Thoracic aorta (tissue), 2 donors: ENCODE measurements at regions not wholly inside any gene's neighbourhood (a gene's known extent, or its start where the extent isn't known, plus 50 kb on each side); places are given as distances from the start of the nearest gene placed in this dataset.

Source experiments
- ATAC-seq: fragments of 150-250 bp; one replicate; pipeline ENCODE4 v1.8.0; 2017; ENCODE audit warnings: low read depth; ENCODE audit not compliant: insufficient number of reproducible peaks, low FRiP score
- DNase-seq: peaks from one replicate; pipeline ENCODE4 v3.0.0-alpha.2; 2020; ENCODE audit warnings: low spot score
- H3K27ac ChIP-seq, 2 donors: fragments of 200-600 bp; sonication (generic); 1 replicate in 1 of 2; 2 replicates in 1 of 2; pipeline ENCODE4 v1.5.1; 2016; ENCODE audit warnings: mild to moderate bottlenecking in 2 of 2, moderate library complexity in 2 of 2
- H3K27me3 ChIP-seq: fragments of 200-600 bp; sonication (generic); replicated peaks from 2 replicates; pipeline ENCODE4 v1.6.0; 2016; ENCODE audit warnings: mild to moderate bottlenecking; ENCODE audit not compliant: insufficient read depth
- H3K36me3 ChIP-seq: fragments of 200-600 bp; sonication (generic); one replicate; pipeline ENCODE4 v1.5.1; 2016
- H3K4me1 ChIP-seq, 2 donors: fragments of 200-600 bp; sonication (generic); 1 replicate in 1 of 2; 2 replicates in 1 of 2; pipeline versions ENCODE4 v1.5.1 to v1.6.0; 2016; ENCODE audit warnings: low read depth in 2 of 2, mild to moderate bottlenecking in 1 of 2; ENCODE audit not compliant: control insufficient read depth in 1 of 2
- H3K4me3 ChIP-seq: fragments of 200-600 bp; sonication (generic); 2 replicates; pipeline ENCODE4 v1.5.1; 2016; ENCODE audit warnings: mild to moderate bottlenecking
- H3K9me3 ChIP-seq: fragments of 200-600 bp; sonication (generic); 2 replicates; pipeline ENCODE4 v1.5.1; 2016
- TF ChIP-seq, protein P1 (sequence below): fragments of 200-600 bp; sonication (generic); IDR thresholded peaks from one replicate; pipeline ENCODE4 v1.5.1; 2019; ENCODE audit warnings: antibody characterized with exemption

DNA sequence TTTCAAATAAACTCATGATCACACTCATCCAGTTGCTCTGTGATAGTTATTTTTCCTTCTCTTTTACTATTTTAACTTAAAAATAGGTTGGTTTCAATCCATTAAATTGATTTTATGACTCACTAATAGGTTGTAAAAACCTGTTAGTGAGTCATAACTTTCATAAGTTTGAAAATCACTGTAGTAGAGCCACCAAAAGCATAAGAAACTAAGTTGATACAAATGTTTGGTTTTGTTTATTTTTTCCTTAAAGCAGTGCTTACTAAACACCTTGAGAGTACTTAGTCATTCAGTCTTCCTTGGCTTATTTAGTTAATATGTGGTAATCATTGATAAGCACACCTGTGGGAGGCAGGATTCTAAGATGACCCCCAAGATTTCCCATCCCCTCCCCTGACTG is 312.1 kb upstream of the MAN1A1 start:
- Histone ChIP-seq H3K4me3 (no peak overlapping the region), H3K36me3 (no peaks in the 10 kb centered on the region), H3K27ac (no peak overlapping the region), H3K9me3 (no peaks in the 10 kb centered on the region), H3K4me1 (no peaks in the 10 kb centered on the region), H3K27me3 (no peaks in the 10 kb centered on the region)
- DNase-seq, result no peak
- TF ChIP-seq, protein P1, sequence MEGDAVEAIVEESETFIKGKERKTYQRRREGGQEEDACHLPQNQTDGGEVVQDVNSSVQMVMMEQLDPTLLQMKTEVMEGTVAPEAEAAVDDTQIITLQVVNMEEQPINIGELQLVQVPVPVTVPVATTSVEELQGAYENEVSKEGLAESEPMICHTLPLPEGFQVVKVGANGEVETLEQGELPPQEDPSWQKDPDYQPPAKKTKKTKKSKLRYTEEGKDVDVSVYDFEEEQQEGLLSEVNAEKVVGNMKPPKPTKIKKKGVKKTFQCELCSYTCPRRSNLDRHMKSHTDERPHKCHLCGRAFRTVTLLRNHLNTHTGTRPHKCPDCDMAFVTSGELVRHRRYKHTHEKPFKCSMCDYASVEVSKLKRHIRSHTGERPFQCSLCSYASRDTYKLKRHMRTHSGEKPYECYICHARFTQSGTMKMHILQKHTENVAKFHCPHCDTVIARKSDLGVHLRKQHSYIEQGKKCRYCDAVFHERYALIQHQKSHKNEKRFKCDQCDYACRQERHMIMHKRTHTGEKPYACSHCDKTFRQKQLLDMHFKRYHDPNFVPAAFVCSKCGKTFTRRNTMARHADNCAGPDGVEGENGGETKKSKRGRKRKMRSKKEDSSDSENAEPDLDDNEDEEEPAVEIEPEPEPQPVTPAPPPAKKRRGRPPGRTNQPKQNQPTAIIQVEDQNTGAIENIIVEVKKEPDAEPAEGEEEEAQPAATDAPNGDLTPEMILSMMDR, result no peak
- ATAC-seq, result no peak

DNA sequence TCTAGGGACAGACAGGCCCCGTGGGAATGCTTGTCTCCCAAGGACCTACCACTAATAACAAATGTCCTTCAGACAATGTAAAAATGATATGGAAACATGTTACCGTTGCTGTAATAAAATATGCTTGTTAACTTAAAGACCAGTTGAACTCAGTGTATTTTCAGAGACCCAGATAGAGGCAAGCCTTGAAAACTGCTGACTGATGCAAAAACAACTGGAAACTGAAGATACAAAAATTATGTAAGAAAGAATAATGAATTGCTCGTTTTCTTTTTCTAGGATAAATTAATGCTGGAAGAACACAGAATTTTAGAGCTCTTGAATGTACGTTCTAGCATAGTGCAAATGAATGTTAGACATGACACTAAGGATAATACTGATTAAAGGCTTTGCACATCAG is 311.5 kb upstream of the MAN1A1 start:
- no peak for ATAC-seq
- no peak for DNase-seq
- Histone ChIP-seq H3K36me3 (no peaks in the 10 kb centered on the region), H3K4me3 (no peak overlapping the region), H3K27me3 (no peaks in the 10 kb centered on the region), H3K4me1 (no peaks in the 10 kb centered on the region), H3K27ac (no peak overlapping the region), H3K9me3 (no peaks in the 10 kb centered on the region)
- TF ChIP-seq, protein P1, result no peak

DNA sequence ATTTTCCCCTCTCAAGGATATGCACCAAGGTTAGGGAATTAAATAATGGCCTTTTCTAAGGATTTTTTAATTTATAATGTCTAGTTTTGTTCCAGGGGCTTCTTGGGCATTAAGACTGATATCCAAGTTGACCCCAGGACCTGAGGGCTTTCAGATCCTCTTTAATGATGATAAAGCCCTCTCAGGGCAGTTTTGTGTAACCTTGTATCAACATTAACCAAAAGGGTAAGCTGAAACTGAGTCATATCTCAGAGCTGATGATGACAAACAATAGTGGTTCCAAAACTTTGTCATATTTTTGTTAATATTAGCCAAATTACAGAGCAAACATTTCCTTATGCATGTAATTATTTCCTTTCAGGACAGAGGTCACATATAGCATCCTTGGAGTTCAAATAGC is 309.4 kb upstream of the MAN1A1 start:
- Histone ChIP-seq H3K27me3 (no peaks in the 10 kb centered on the region), H3K27ac (no peak overlapping the region), H3K36me3 (no peaks in the 10 kb centered on the region), H3K4me1 (no peaks in the 10 kb centered on the region), H3K4me3 (no peak overlapping the region), H3K9me3 (no peaks in the 10 kb centered on the region)
- DNase-seq (no peak), ATAC-seq (no peak)
- TF ChIP-seq, protein P1, result no peak

DNA sequence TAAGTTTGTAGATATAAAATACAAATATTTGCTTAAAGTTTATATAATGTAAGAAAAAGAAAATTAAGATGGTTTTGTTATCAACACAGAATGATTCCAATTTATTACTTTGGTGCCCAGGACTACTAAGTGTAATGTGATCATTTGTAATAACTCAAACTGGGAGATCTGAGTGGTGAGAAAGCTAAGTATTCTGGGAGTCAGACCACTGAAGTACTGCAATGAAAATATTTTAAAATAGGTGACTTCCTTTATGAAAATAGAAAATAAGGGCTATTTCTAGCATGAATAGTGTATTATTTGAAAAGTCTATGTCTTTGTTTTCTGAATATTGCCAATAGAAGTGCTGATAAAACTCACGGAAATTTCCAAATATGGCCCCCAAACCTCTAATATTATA is 305.6 kb upstream of the MAN1A1 start:
- ATAC-seq (no peak), DNase-seq (no peak)
- no peak overlapping the region for H3K27ac ChIP-seq
- TF ChIP-seq, protein P1, result no peak
- no peaks in the 10 kb centered on the region for H3K9me3 ChIP-seq
- H3K4me3 ChIP-seq, result no peak overlapping the region
- no peaks in the 10 kb centered on the region for H3K27me3 ChIP-seq
- no peaks in the 10 kb centered on the region for H3K36me3 ChIP-seq
- H3K4me1 ChIP-seq, result no peaks in the 10 kb centered on the region

DNA sequence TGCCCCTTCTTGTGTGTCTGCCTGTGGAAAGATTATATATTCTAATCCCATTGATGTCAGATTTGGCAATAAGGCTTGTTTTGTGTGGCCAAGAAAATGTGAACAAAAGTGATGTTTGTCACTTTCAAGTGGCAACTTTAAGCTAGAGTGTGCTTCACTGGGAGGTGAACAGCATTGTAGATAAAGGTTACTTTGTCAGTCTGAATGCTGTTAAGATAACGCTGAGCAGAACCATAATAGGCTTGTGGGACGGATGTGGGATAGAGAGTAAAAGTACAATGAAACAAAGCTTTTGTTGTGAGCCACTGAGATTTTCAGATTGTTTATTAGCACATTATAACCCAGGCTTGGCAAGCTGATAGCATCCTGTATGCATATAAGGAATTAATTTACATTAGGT is 303.8 kb upstream of the MAN1A1 start:
- H3K9me3 ChIP-seq, result no peaks in the 10 kb centered on the region
- DNase-seq (no peak), ATAC-seq (no peak)
- H3K4me3 ChIP-seq, result no peak overlapping the region
- no peaks in the 10 kb centered on the region for H3K36me3 ChIP-seq
- no peaks in the 10 kb centered on the region for H3K4me1 ChIP-seq
- no peaks in the 10 kb centered on the region for H3K27me3 ChIP-seq
- H3K27ac ChIP-seq, result no peak overlapping the region
- TF ChIP-seq, protein P1, result no peak
